DMS 273 (cell line): ENCODE measurements at regions not wholly inside any gene's neighbourhood (a gene's known extent, or its start where the extent isn't known, plus 50 kb on each side); places are given as distances from the start of the nearest gene placed in this dataset.
A peak's percentile ranks its signal among the peaks of the same experiment; 100 is the strongest.

Source experiments
- DNase-seq: peaks from one replicate; lab custom pipeline; 2025; ENCODE audit not compliant: unreplicated experiment; lab: John Stamatoyannopoulos, UW

- no peak for DNase-seq
Observed at GRCh38 chr2:128734521-128735295, 416.0 kb upstream of the HS6ST1 start.

GRCh38 chr2:128735296-128735960 lies 416.8 kb upstream of the HS6ST1 start:
- no peak for DNase-seq

- no peak for DNase-seq
Observed at GRCh38 chr2:128736046-128736688, 417.5 kb upstream of the HS6ST1 start.

- peak; percentile 91 for DNase-seq
Observed at GRCh38 chr2:128736689-128737545, 418.2 kb upstream of the HS6ST1 start.

- no peak for DNase-seq
Observed at GRCh38 chr2:128737546-128737826, 418.8 kb upstream of the HS6ST1 start.

GRCh38 chr2:128738446-128739110 lies 419.9 kb upstream of the HS6ST1 start:
- no peak for DNase-seq

- no peak for DNase-seq
Observed at GRCh38 chr2:128742467-128742866, 423.8 kb upstream of the HS6ST1 start.

DNA sequence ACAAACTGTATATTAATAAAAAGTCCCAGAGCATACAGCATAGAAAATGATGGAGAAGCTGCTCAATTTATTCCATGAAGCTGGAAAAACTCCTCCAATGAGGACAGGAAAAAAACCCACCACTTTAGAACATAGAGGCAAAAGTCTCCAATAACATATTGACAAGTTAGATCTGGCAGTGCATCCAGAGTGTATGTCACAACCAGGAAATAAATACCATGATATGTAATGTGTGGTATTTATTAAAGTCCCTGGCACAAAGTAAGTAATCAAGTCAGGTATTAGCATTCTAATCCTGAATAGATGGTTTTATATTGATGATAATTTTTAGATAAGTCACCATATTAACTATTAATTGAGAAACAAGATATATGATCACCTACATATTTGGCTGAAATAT lies 427.3 kb upstream of the HS6ST1 start:
- DNase-seq, result no peak

GRCh38 chr2:128746356-128746755 lies 427.7 kb upstream of the HS6ST1 start:
- peak; percentile 5 for DNase-seq

DNA sequence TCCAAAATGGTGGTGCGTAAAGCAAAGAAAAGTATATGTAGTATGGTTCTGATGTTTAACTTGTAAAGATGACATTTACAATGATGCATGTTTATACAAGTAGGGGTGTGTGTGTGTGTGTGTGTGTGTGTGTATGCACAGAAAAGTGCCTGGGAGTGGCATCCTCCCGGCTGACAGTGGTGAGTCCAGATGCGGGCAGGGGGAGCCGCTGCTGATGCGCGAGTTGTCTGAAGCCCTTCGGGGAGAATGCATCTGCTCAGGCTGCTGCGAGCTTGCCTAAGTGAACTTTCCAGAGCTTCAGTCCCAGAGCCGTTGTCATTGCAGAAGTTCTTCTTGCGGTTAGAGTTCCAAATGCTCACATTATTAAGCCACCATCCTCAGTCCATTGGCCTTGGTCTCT lies 429.7 kb upstream of the HS6ST1 start:
- no peak for DNase-seq

- DNase-seq, result no peak
Observed at GRCh38 chr2:128748835-128749605, 430.4 kb upstream of the HS6ST1 start.

GRCh38 chr2:128750328-128751165 lies 431.9 kb upstream of the HS6ST1 start:
- DNase-seq, result no peak

DNA sequence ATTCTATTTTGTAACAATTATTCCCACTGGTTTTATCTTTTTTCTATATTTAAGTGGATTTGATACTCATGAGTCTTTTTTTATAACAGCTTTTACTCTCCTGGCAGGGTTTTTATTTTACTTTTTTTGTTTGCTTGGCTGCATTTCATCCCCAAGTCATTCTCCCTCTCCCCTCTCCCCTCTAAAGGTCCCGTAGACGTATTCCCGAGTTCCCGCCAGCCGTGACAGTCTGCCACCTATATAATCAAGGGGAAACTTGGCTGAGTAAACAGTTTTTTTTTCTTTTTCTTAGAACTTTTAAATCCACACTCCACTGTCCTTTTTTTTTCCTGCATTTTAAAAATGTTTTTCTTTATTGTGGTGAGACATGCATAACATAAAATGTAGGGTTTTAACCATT lies 433.1 kb upstream of the HS6ST1 start:
- no peak for DNase-seq

- DNase-seq, result no peak
Observed at GRCh38 chr2:128752691-128753263, 434.1 kb upstream of the HS6ST1 start.

- DNase-seq, result no peak
Observed at GRCh38 chr2:128753321-128753720, 434.7 kb upstream of the HS6ST1 start.

GRCh38 chr2:128753800-128754199 lies 435.1 kb upstream of the HS6ST1 start:
- DNase-seq, result no peak

DNA sequence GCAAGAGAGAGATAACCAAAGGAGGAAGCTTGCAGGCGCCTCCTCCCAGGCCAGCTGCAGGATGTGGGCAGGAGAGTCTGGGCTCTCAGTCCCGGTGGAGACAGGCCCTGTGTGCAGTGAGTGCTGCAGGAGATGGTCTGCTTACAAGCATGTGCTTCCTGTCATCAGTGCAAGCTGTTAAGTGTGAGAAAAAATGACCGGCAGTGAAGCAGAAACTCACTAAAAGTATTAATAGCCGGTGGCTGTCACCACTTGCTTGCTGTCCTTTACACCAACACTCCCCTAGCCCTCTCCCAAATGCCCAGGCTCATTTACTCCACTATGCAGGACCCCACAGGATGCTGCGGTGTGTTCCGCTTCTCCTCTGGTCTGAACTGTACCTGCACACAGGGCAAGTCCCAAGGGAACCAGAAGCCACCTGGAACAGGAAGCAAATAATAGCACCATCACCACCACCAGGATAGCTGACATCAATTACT lies 435.6 kb upstream of the HS6ST1 start:
- DNase-seq, result no peak

GRCh38 chr2:128755695-128756364 lies 437.2 kb upstream of the HS6ST1 start:
- DNase-seq, result no peak
